Tibial artery (tissue), 4 donors: ENCODE measurements at regions not wholly inside any gene's neighbourhood (a gene's known extent, or its start where the extent isn't known, plus 50 kb on each side); places are given as distances from the start of the nearest gene placed in this dataset.

Source experiments
- DNase-seq, 2 donors: peaks; one replicate each; pipeline ENCODE4 v3.0.0-alpha.2; 2019
- H3K27ac ChIP-seq, 2 donors: fragments of 200-600 bp; sonication (generic) in 1 of 2; 1 replicate in 1 of 2; 2 replicates in 1 of 2; pipeline ENCODE4 v1.5.1; 2018 to 2019; ENCODE audit warnings: mild to moderate bottlenecking in 1 of 2
- H3K27me3 ChIP-seq, 2 donors: fragments of 200-600 bp; sonication (generic) in 1 of 2; one replicate each; pipeline versions ENCODE4 v1.5.1 to v1.6.0; 2016 to 2019
- H3K36me3 ChIP-seq, 3 donors: fragments of 200-600 bp; sonication (generic) in 2 of 3; one replicate each; pipeline ENCODE4 v1.5.1; 2016 to 2019; ENCODE audit warnings: mild to moderate bottlenecking in 2 of 3
- H3K4me1 ChIP-seq, 4 donors: fragments of 200-600 bp; sonication (generic) in 2 of 4; 1 replicate in 3 of 4; 2 replicates in 1 of 4; pipeline ENCODE4 v1.5.1; 2016 to 2019
- H3K4me3 ChIP-seq, 2 donors: fragments of 200-600 bp; sonication (generic) in 1 of 2; 1 replicate in 1 of 2; 2 replicates in 1 of 2; pipeline ENCODE4 v1.5.1; 2018 to 2019; ENCODE audit warnings: mild to moderate bottlenecking in 2 of 2
- H3K9me3 ChIP-seq, 3 donors: fragments of 200-600 bp; sonication (generic) in 1 of 3; one replicate each; pipeline ENCODE4 v1.5.1; 2016 to 2019
- intact Hi-C: fragments of 100-400 bp; cut with DNase I; formaldehyde crosslinking; loops from one replicate; pipeline ENCODE4 v1.15.0; 2023; ENCODE audit warnings: low total_unique reads
- TF ChIP-seq, protein P1 (sequence below), 2 experiments: fragments of 200-600 bp in 1 of 2; fragments of 450-650 bp in 1 of 2; IDR thresholded peaks; one replicate each; pipeline ENCODE4 v1.5.1; 2017 to 2019; ENCODE audit warnings: antibody characterized with exemption in 2 of 2, mild to moderate bottlenecking in 1 of 2, moderate library complexity in 1 of 2

DNA sequence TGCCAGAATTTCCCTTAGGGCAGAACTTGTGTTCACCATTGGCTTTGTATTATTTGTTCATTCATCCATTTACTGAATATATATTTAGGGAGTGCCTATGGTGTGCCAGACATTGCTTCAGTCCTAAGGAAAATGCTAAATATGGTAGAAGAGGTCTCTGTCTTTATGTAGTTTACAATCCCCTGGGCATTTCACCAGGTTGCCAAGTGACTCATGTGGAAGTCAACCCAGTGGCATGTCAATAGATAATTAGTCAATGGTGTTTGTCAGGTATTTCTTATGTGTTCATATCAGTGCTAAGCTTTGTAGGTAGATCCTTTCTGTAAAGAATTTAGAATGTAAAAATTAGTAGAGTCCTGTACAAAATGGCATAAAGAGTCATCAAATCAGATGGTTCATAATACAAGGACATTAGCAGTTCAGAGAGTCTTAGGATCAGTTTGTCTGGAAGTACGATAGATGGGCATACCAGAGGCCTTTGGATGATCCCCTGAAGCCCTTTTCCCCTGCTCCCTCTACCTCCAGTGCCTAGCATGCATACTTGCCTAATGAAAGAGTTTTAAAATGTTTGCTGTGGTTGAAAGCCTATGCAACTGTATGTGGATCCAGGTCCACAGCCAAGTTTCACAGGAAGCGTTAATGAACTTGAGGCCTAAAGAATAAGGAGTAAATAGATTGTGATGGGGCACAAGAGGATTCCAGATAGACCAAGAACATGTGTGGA is 58.5 kb upstream of the SESN3 start:
- TF ChIP-seq, protein P1, sequence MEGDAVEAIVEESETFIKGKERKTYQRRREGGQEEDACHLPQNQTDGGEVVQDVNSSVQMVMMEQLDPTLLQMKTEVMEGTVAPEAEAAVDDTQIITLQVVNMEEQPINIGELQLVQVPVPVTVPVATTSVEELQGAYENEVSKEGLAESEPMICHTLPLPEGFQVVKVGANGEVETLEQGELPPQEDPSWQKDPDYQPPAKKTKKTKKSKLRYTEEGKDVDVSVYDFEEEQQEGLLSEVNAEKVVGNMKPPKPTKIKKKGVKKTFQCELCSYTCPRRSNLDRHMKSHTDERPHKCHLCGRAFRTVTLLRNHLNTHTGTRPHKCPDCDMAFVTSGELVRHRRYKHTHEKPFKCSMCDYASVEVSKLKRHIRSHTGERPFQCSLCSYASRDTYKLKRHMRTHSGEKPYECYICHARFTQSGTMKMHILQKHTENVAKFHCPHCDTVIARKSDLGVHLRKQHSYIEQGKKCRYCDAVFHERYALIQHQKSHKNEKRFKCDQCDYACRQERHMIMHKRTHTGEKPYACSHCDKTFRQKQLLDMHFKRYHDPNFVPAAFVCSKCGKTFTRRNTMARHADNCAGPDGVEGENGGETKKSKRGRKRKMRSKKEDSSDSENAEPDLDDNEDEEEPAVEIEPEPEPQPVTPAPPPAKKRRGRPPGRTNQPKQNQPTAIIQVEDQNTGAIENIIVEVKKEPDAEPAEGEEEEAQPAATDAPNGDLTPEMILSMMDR (IDR thresholded peaks at IDR 0.05) = no peak
- Histone ChIP-seq H3K9me3 (no peaks in the 10 kb centered on the region), H3K27ac (no peak overlapping the region), H3K4me1 (no peaks in the 10 kb centered on the region), H3K36me3 (no peaks in the 10 kb centered on the region), H3K4me3 (no peak overlapping the region), H3K27me3 (no peaks in the 10 kb centered on the region)
- no peak for DNase-seq
- intact Hi-C loops = no loop called here

DNA sequence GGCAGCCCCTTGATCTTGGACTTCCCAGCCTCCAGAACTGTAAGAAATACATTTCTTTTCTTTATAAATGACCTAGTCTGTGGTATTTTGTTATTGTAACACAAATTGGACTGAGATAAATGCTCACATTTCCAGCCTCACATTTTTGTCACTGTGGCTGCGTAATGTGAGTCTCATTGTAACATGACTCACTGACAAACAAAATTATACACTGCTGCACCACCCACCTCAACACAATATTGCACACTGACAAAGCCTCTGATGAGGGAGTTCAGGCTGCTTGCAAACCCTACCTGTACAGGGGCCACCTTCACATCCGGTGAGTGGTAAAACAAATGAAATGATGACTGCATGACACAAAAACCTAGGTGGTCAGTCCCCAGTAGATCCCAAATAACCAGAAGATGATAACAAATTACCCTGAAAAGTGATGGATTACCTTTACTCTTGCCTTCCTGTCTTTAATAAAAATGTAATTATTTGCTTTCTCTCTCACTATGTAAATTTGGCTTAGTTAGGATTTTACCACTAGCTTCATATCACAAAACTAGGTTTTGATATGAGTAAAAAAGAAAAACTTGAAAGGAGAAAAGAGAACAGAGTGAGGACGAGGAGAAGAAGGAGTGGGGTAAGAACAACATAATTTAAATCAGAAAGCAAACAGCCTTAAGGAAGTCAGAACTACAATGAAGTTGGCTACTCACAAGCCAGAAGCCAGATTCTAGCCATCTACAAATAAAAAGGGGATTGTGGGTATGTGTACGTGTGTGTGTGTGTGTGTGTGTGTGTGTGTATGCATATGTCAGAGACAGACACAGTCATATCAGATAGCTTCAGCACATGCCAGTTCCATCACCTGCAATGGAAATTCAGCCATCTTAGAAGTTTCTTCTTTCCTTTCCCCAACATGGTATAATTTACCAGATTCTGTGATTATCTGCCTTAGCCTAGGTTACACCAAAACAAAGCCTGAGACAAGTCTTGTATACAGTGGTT is 53.4 kb upstream of the SESN3 start:
- intact Hi-C loops = no loop called here
- TF ChIP-seq, protein P1 (IDR thresholded peaks at IDR 0.05) = no peak
- no peaks in the 10 kb centered on the region for H3K36me3 ChIP-seq
- H3K27me3 ChIP-seq = no peaks in the 10 kb centered on the region
- no peak overlapping the region for H3K27ac ChIP-seq
- H3K4me1 ChIP-seq = peaks cover 0 to 3% (median 0%) of the 10 kb centered on the region in 4 donors
- no peaks in the 10 kb centered on the region for H3K9me3 ChIP-seq
- DNase-seq = no peak
- H3K4me3 ChIP-seq = no peak overlapping the region

DNA sequence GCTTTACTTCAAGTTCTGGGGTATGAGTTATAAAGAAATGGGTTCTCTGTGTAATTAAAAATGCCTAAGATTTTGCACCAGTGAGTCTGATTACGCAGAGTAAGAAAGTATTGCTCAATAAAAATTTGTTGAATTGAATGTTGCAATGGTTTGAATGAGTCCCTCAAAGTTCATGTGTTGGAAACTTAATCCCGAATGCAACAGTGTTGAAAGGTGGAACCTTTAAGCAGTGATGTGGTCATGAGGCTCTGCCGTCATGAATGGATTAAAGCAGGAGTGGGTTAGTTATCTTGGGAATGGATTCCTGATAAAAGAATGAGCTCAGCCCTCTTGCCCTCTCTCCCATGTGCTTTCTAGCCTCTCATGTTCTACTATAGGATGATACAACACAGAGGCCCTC is 52.6 kb upstream of the SESN3 start:
- TF ChIP-seq, protein P1 (IDR thresholded peaks at IDR 0.05) = no peak
- Histone ChIP-seq H3K27me3 (no peaks in the 10 kb centered on the region), H3K9me3 (no peaks in the 10 kb centered on the region), H3K4me3 (no peak overlapping the region), H3K36me3 (no peaks in the 10 kb centered on the region), H3K27ac (no peak overlapping the region), H3K4me1 (peaks cover 0 to 3% (median 0%) of the 10 kb centered on the region in 4 donors)
- DNase-seq = no peak
- intact Hi-C loops = no loop called here

DNA sequence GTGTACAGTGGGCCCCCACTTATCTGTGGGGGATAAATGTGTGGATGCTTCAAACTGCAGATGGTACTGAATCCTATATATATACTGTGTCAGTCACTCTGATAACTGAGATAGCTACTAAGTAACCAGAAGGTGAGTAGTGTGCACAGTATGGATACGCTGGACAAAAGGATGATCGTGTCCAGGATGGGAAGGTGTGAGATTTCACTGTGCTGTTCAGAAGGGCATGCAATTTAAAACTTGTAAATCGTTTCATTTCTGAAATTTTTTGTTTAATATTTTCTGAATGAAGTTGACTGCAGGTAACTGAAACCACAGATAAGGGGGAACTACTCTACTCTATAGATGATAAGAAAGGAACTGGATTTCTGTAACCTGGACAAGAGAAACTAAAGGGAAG is 52.1 kb upstream of the SESN3 start:
- Histone ChIP-seq H3K36me3 (no peaks in the 10 kb centered on the region), H3K4me3 (no peak overlapping the region), H3K27ac (no peak overlapping the region), H3K4me1 (peaks cover 0 to 3% (median 0%) of the 10 kb centered on the region in 4 donors), H3K9me3 (no peaks in the 10 kb centered on the region), H3K27me3 (no peaks in the 10 kb centered on the region)
- TF ChIP-seq, protein P1 (IDR thresholded peaks at IDR 0.05) = no peak
- intact Hi-C loops = no loop called here
- DNase-seq = no peak

DNA sequence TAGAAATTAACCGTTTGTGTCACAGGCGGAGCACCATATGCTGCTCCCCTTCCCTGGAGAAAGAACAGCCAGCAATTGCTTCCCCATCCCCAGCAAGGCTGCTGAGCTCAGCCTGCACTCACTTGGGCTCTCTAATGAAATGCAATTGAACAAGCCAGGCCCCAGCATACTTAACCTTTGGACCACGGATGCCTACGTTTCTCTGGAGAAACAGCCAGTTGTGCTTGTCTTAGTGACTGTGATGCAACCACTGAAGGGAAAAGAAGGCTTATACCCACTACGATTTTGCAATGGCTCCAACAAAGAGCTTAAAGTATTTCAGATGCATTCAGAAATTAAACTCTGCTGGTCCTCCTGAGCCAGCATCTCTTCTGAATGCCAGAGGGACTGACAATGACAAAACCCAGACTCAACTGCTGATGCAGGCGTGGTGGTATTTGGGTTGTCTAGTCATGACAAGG is 51.3 kb upstream of the SESN3 start:
- intact Hi-C loops = no loop called here
- TF ChIP-seq, protein P1 (IDR thresholded peaks at IDR 0.05) = no peak

More for the DNA sequence above, 51.3 kb upstream of the SESN3 start:
- Histone ChIP-seq H3K27me3 (no peaks in the 10 kb centered on the region), H3K9me3 (no peaks in the 10 kb centered on the region), H3K27ac (no peak overlapping the region), H3K4me1 (peaks cover 0 to 3% (median 0%) of the 10 kb centered on the region in 4 donors), H3K36me3 (no peaks in the 10 kb centered on the region), H3K4me3 (no peak overlapping the region)
- DNase-seq = no peak
